D341Med (cell line): ENCODE measurements at regions not wholly inside any gene's neighbourhood (a gene's known extent, or its start where the extent isn't known, plus 50 kb on each side); places are given as distances from the start of the nearest gene placed in this dataset.
"Not testable (repeated sequence)": the region's sequence is repeated elsewhere in the genome, so short reads cannot be mapped to it uniquely, and the experiment has no call there.

ENCODE experiments used
- DNase-seq: peaks from one replicate; pipeline ENCODE4 v3.0.0; 2012; ENCODE audit warnings: low spot score

DNA sequence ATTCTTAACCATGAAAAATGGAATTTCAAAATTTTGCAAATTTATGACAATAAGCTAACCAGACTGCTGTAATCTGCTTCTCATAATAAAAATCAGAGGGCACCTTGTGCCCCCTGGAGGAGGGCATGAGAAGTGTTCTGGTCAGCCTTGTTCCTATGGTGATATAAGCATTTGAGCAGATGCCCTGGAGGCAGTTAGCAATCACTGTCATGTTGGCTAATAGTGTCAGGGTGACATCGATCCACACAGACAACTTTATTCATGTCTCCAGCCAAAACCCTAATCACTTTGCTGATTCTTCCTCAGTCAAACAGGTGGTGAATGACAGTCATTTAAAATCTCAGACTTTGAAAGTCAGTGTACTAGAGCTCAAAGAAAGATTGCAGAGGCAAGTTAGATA is 943.0 kb downstream of the GALC start:
- DNase-seq: peak; percentile 54

- DNase-seq: no peak
Measured at GRCh38 chr14:87046960-87047359, 946.0 kb downstream of the GALC start.

DNA sequence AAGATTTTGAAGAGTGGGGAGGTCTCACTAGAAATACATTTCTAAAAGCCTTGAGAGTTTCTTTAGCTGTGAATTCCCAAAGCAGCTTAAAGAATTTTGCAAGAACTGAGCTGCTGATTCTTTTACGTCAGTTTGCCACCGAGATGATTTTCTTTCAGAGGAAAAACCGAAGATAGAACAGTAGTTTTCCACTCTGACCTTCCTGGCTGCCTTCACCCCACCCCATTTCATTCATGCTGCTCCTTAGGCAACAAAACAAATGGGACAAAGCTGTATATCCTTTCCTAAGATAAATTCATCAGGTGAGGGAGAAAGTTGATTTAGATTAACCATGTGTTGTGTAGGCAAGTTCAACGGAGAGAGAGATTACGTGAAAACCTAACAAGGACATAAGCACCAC is 947.0 kb downstream of the GALC start:
- DNase-seq: no peak

GRCh38 chr14:87045246-87045645 is 947.7 kb downstream of the GALC start:
- DNase-seq: no peak

DNA sequence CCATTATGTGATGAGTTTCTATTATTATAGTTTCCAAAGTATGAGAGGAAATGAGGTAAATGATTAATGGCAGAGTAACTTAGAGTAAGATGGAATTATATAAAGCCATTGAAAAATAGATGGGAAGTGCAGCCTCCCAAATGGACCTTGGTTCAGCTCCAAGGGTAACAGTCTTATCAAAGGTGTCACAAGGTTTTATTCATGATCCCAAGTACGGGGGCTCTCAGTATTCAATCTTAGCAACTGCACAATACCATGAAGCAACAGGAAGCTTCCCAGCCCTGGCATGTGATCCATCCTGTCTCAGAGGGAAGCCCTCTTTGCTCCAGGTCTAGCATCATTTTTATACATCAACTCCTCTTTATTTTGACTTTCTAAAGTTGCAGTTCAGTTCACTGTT is 948.2 kb downstream of the GALC start:
- DNase-seq: no peak

DNA sequence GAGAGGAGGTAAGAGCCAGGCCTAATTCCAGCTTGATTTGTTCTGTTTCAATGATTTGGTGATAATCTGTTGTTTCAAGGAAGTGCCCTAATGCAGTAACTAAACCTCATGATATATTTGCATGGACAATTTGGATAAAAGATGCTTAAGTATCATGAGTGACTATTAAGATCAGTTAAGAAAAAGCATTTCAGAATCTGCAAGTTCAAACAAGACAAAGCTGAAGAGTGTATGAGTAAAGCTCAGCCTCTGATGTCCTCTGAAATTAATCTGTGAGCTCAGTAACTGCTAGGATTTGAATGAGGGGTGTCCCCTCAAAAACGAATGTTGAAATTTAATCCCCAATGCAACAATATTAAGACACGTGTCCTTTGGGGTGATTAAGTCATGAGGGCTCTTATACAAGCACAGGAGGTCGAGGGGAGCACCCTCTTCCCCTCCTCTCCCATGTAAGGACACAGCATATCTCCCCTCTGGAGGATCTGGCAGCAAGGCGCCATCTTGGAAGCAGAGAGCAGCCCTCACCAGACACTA is 949.2 kb downstream of the GALC start:
- no peak for DNase-seq

GRCh38 chr14:87042354-87042753 is 950.6 kb downstream of the GALC start:
- no peak for DNase-seq

- DNase-seq: no peak
Measured at GRCh38 chr14:87041290-87042020, 951.5 kb downstream of the GALC start.

DNA sequence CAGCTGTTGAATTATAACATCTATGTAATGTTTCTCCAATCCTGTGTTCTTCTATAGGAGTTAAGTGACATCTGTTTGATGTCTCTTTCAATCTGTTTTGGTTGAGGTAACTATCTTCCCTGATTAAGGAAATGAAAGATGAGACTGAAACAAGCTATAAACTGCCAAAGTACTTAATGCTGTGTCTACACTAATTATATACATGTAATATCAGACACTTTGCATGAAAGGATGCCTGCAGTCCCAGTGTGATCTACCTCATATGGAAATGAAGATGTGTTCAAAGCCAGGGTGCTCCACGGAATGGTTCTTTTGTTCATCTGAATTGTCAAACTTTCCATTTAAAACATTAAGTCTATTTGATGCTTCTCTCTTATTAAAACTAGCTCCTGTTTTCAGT is 958.3 kb downstream of the GALC start:
- no peak for DNase-seq

- DNase-seq: no peak
Measured at GRCh38 chr14:87030197-87030596, 962.8 kb downstream of the GALC start.

DNA sequence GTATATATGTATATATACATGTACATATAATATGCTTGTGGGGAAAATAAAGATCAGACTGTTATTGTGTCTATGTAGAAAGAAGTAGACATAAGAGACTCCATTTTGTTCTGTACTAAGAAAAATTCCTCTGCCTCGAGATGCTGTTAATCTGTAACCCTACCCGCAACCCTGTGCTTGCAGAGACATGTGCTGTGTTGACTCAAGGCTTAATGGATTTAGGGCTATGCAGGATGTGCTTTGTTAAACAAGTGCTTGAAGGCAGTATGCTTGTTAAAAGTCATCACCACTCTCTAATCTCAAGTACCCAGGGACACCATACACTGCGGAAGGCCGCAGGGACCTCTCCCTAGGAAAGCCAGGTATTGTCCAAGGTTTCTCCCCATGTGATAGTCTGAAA is 972.9 kb downstream of the GALC start:
- DNase-seq: not testable (repeated sequence)

- DNase-seq: no peak
Measured at GRCh38 chr14:87018294-87018693, 974.7 kb downstream of the GALC start.

- DNase-seq: no peak
Measured at GRCh38 chr14:87017335-87017734, 975.6 kb downstream of the GALC start.

DNA sequence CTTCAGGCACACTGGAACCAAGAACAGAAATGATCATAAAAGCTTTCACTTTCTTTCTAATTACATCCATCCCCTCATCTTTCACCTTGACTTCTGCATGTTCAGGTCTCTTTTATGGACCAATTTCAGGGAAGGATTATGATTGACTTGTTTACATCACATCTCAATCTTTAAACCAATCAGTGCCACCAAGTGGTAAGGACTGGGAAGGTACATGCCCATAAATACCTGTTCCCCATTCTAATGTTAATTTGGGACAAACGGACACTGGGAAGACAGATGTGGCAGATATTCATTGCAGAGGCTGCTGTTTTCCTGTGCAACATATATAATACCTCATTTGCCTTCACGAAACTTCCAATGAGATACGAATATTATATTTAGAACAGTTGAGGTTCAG is 978.1 kb downstream of the GALC start:
- no peak for DNase-seq

GRCh38 chr14:87013583-87013982 is 979.4 kb downstream of the GALC start:
- DNase-seq: no peak

DNA sequence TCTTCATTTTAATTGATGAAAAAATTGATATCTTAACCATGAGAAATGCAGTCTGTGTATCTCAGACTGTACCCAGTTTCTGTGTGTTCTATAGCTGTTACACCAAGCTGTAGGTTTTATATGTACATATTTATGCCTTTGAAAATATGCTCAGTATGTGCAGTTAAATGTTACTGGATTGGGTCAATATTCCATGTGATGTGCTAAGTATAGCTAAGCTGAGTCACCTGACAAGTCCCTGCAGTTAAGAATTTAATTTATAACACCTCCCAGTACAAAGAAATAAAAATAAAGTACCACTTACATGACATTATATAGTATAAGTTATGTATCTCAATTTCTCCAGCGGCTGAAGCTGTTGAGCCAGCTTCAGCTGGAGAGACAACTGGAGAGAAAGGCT is 984.0 kb downstream of the GALC start:
- no peak for DNase-seq

DNA sequence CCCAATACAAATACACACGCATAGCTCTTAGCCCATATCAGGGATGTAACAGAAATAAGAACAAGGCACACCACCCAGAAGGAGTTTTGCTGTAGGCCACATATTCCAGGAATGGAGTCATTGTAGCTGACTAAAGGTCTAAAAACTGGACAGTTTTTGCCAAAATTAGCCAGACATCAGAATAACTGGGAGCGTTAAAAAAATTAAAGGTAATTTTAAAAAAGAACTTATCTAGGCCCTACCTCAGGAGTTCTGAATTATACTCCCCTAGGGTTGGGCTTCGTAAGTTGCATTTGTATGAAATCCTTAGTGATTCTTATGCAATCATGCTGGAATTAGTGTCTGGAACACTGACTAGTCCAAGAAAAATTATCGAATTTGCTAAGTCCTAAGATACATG is 987.7 kb downstream of the GALC start:
- no peak for DNase-seq

DNA sequence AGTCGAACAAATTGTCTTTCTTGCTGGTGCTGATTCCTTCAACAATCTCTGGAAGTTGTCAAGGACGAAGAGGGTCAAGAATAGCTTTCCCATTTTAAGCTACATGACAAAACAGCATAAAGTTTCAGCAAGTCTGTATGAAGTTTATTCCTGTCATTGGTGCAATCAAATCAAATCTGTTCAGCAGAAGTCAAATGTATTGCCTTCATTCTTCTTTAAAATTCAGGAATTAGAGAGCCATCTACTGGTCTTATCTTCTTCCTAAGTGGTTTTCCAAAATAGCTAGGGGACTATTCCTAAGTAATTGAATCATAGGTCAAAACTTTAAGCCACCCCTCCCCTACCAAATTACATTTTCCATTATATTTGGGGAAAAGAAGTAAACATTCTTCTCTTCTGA is 990.2 kb downstream of the GALC start:
- no peak for DNase-seq

GRCh38 chr14:87001333-87001732 is 991.6 kb downstream of the GALC start:
- DNase-seq: no peak

DNA sequence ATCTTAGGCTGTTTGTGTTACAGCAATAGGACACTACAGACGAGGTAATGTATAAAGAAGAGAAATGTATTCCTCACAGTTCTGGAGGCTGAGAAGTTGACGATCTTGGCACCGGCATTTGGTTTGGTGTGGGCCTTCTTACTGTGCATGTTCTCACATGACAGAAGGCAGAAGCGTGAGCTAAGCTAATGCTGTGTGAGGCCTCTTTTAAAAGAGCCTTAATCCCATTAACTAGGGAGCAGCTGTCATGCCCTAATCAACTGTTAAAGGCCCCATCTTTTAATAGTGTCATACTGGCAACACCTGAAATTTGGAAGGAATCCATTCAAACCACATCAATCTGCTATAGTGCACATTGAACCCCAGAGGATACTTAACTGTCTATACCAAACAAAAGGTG is 992.9 kb downstream of the GALC start:
- DNase-seq: peak; percentile 61

GRCh38 chr14:86999036-86999435 is 993.9 kb downstream of the GALC start:
- DNase-seq: no peak

DNA sequence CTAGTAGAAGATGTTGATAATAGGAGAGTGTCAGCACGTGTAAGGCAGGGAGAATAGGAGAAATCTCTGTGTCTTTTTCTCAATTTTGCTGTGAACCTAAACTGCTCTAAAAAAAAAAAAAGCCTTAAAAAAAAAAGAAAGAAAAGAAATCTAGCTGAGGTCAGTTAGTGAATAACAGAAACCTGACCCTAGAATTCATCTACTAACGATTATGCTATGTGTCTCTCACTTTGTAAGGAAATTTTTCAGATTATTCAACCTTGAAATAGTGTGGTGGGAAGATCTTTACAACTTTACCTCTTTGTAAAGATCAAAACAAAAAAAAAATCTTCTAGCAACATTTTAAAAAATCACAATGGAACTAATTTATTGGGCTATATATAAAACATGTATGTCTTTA is 995.7 kb downstream of the GALC start:
- no peak for DNase-seq

GRCh38 chr14:86990396-86990795 is 1002.6 kb downstream of the GALC start:
- no peak for DNase-seq

DNA sequence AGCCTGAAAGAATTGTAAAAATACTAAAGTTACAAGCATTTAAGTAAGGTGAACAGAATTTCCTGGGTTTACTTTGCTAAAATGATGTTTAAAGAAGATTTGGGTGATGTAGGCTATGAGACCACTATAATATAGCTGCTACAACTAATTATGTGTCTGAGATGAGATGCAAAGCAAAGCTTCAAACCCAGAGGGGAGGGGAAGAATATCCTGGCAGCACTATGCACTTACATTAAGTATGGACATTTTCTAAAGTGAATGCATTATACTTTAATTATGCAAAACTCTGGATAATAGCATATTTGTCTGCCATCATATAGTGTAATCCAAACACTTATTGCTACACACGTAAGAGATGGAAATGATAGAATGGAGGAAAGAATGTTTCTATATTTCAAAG is 1003.7 kb downstream of the GALC start:
- no peak for DNase-seq
